GM12878 (cell line): ENCODE measurements at regions not wholly inside any gene's neighbourhood (a gene's known extent, or its start where the extent isn't known, plus 50 kb on each side); places are given as distances from the start of the nearest gene placed in this dataset.

Experiments
- ATAC-seq: fragments of 200-7000 bp; cut with Tn5 transposase; 3 replicates; pipeline ENCODE4 v1.9.1; 2020; ENCODE audit warnings: mild to moderate bottlenecking, moderate library complexity
- BruUV-seq: library from RNA; stranded (reverse); fragments of 400-500 nt; replicated peaks from 2 replicates; lab custom pipeline; 2021; lab: Mats Ljungman, UMichigan
- CTCF ChIA-PET: fragments of 300-600 bp; sonication (Branson Sonifier 250); formaldehyde crosslinking; extraction: SDS; loops from one replicate; lab custom pipeline; 2021; ENCODE audit warnings: inconsistent platforms; lab: Yijun Ruan, JAX
- POLR2A ChIA-PET: fragments of 350-600 bp; formaldehyde crosslinking; extraction: SDS; loops from one replicate; lab custom pipeline; 2021; ENCODE audit warnings: inconsistent platforms; lab: Charles Lee
- RAD21 ChIA-PET: fragments of 300-600 bp; sonication (Branson Sonifier 250); formaldehyde crosslinking; loops from one replicate; lab custom pipeline; 2023; ENCODE audit warnings: antibody characterized with exemption; ENCODE audit not compliant: unreplicated experiment; lab: Charles Lee
- SMC1A ChIA-PET: fragments of 300-600 bp; sonication (Branson Sonifier 250); formaldehyde crosslinking; loops from one replicate; lab custom pipeline; 2023; ENCODE audit not compliant: unreplicated experiment, uncharacterized antibody; lab: Charles Lee
- DNase-seq: peaks from one replicate; pipeline ENCODE4 v3.0.0-alpha.2; 2011; ENCODE audit warnings: low read depth, low spot score
- FAIRE-seq: peaks from 3 replicates; lab custom pipeline; 2011; peaks lifted over from hg19 to GRCh38; lab: Jason Lieb, UNC
- H2AFZ ChIP-seq: 2 replicates; pipeline ENCODE4 v1.6.0; 2011; ENCODE audit warnings: low read depth, low read length, control low read depth; ENCODE audit not compliant: control insufficient read depth
- H3K27ac ChIP-seq: 2 replicates; pipeline ENCODE4 v1.5.1; 2011; ENCODE audit warnings: control low read depth; ENCODE audit not compliant: control insufficient read depth, insufficient read depth
- H3K27me3 ChIP-seq, 2 experiments: replicated peaks in 1 of 2; 2 replicates each; pipeline versions ENCODE4 v1.6.0 to v1.6.1; 2011; ENCODE audit warnings: low read length in 1 of 2; ENCODE audit not compliant: control insufficient read depth in 2 of 2, insufficient read depth in 2 of 2
- H3K36me3 ChIP-seq, 2 experiments: 2 replicates each; pipeline ENCODE4 v1.5.1; 2011; ENCODE audit warnings: low read length in 1 of 2; ENCODE audit not compliant: control insufficient read depth in 2 of 2, insufficient read depth in 2 of 2
- H3K4me1 ChIP-seq: 2 replicates; pipeline ENCODE4 v1.6.1; 2011; ENCODE audit warnings: mild to moderate bottlenecking, low read length, moderate library complexity, mixed read lengths; ENCODE audit not compliant: control insufficient read depth, insufficient read depth
- H3K4me2 ChIP-seq: 2 replicates; pipeline ENCODE4 v1.6.0; 2011; ENCODE audit warnings: control low read depth; ENCODE audit not compliant: control insufficient read depth, insufficient read depth
- H3K4me3 ChIP-seq: fragments of 200-600 bp; sonication (generic); 2 replicates; pipeline ENCODE4 v1.5.1; 2016
- H3K79me2 ChIP-seq: 2 replicates; pipeline ENCODE4 v1.6.0; 2011; ENCODE audit warnings: low read length; ENCODE audit not compliant: control insufficient read depth, insufficient read depth
- H3K9ac ChIP-seq: 2 replicates; pipeline ENCODE4 v1.8.0; 2011; ENCODE audit warnings: low read length, control low read depth, mixed read lengths; ENCODE audit not compliant: control insufficient read depth, insufficient read depth
- H3K9me3 ChIP-seq: replicated peaks from 3 replicates; pipeline ENCODE4 v1.5.1; 2011; ENCODE audit warnings: mild to moderate bottlenecking, low read length; ENCODE audit not compliant: control insufficient read depth, insufficient read depth
- H4K20me1 ChIP-seq: 2 replicates; pipeline ENCODE4 v1.6.0; 2011; ENCODE audit not compliant: control insufficient read depth, insufficient read depth
- CBX3 ChIP-seq: fragments of 200-600 bp; sonication (generic); IDR thresholded peaks from 2 replicates; pipeline ENCODE4 v1.6.1; 2016; ENCODE audit warnings: low read depth, borderline replicate concordance
- E4F1 ChIP-seq: fragments of 450-650 bp; IDR thresholded peaks from 2 replicates; pipeline ENCODE4 v1.6.1; 2018; ENCODE audit warnings: borderline replicate concordance, mild to moderate bottlenecking; ENCODE audit not compliant: partially characterized antibody
- KLF5 ChIP-seq: fragments of 450-650 bp; IDR thresholded peaks from 2 replicates; pipeline ENCODE4 v1.6.1; 2014; ENCODE audit warnings: mild to moderate bottlenecking; ENCODE audit not compliant: partially characterized antibody
- TBL1XR1 ChIP-seq: IDR thresholded peaks from 2 replicates; pipeline ENCODE4 v1.6.1; 2012; ENCODE audit warnings: low read depth, low read length, improper control_type of control experiment
- TCF3 ChIP-seq: IDR thresholded peaks from 2 replicates; pipeline ENCODE4 v1.6.1; 2012; ENCODE audit warnings: low read depth, mild to moderate bottlenecking, low read length, borderline replicate concordance; ENCODE audit not compliant: insufficient read depth
- YBX1 ChIP-seq: fragments of 450-650 bp; IDR thresholded peaks from 2 replicates; pipeline ENCODE4 v1.6.1; 2016; ENCODE audit warnings: antibody characterized with exemption
- ZNF384 ChIP-seq: IDR thresholded peaks from 2 replicates; pipeline ENCODE4 v1.6.1; 2012; ENCODE audit warnings: low read depth, mild to moderate bottlenecking, low read length, improper control_type of control experiment, borderline replicate concordance
- ZNF687 ChIP-seq: fragments of 450-650 bp; IDR thresholded peaks from 2 replicates; pipeline ENCODE4 v1.6.1; 2017; ENCODE audit warnings: mild to moderate bottlenecking, moderate library complexity
- WGBS: methylation state at CpG from one replicate; pipeline ENCODE4 v1.1.6; 2016; ENCODE audit warnings: low lambda C conversion rate; ENCODE audit not compliant: insufficient replicate concordance, insufficient coverage; ENCODE audit errors: missing lambda C conversion rate; 5-methylcytosine and 5-hydroxymethylcytosine counted together
- in situ Hi-C: fragments of 300-500 bp; cut with MboI; formaldehyde crosslinking; loops from 9 replicates; pipeline ENCODE4 v1.14.3; 2018; ENCODE audit warnings: mixed read lengths
- intact Hi-C: fragments of 100-400 bp; cut with micrococcal nuclease; formaldehyde crosslinking; loops from one replicate; pipeline ENCODE4 v1.14.2; 2022; ENCODE audit not compliant: unreplicated experiment

GRCh38 chr22:48425091-48425506 lies 1402.6 kb downstream of the BRD1 start:
- H3K9ac ChIP-seq = no peak overlapping the region
- CTCF ChIA-PET = no interaction called here
- in situ Hi-C loops = no loop called here
- H3K27ac ChIP-seq = no peak overlapping the region
- SMC1A ChIA-PET = no interaction called here
- no peaks in the 10 kb centered on the region; the same call in 2 of the 3 replicates for H3K9me3 ChIP-seq
- intact Hi-C loops = no loop called here
- H4K20me1 ChIP-seq = no peaks in the 10 kb centered on the region
- no peak for ATAC-seq
- no peak overlapping the region for H3K4me2 ChIP-seq
- H3K27me3 ChIP-seq = no peaks in the 10 kb centered on the region
- no peaks in the 10 kb centered on the region for H3K79me2 ChIP-seq
- no peak overlapping the region for H2AFZ ChIP-seq
- H3K4me1 ChIP-seq = no peaks in the 10 kb centered on the region
- no TSS peak for BruUV-seq
- RAD21 ChIA-PET = no interaction called here
- POLR2A ChIA-PET = no interaction called here
- TF ChIP-seq E4F1 = no peak
- no peak for DNase-seq
- 23% methylated on average over 15 of the region's 15 CpGs for WGBS
- H3K4me3 ChIP-seq = no peak overlapping the region
- H3K36me3 ChIP-seq = no peaks in the 10 kb centered on the region
- FAIRE-seq = no peak

GRCh38 chr22:48424661-48425060 lies 1403.0 kb downstream of the BRD1 start:
- BruUV-seq = no TSS peak
- TF ChIP-seq CBX3 (no peak), ZNF384 (no peak), ZNF687 (no peak), TCF3 (no peak), YBX1 (no peak), TBL1XR1 (no peak), KLF5 (no peak)

More at GRCh38 chr22:48424661-48425060, 1403.0 kb downstream of the BRD1 start:
- RAD21 ChIA-PET = no interaction called here
- CTCF ChIA-PET = no interaction called here
- WGBS = 36% methylated on average over 4 of the region's 5 CpGs
- Histone ChIP-seq H3K9me3 (no peaks in the 10 kb centered on the region; the same call in 2 of the 3 replicates), H3K9ac (no peak overlapping the region), H3K27ac (no peak overlapping the region), H3K4me2 (no peak overlapping the region), H3K4me3 (no peak overlapping the region), H3K4me1 (no peaks in the 10 kb centered on the region), H3K36me3 (no peaks in the 10 kb centered on the region), H3K79me2 (no peaks in the 10 kb centered on the region), H2AFZ (no peak overlapping the region), H4K20me1 (no peaks in the 10 kb centered on the region), H3K27me3 (no peaks in the 10 kb centered on the region)
- in situ Hi-C loops (no loop called here), intact Hi-C loops (no loop called here)
- DNase-seq (no peak), FAIRE-seq (no peak), ATAC-seq (no peak)
- POLR2A ChIA-PET = no interaction called here
- SMC1A ChIA-PET = no interaction called here
